Pancreas (tissue), 10 donors: ENCODE measurements at regions not wholly inside any gene's neighbourhood (a gene's known extent, or its start where the extent isn't known, plus 50 kb on each side); places are given as distances from the start of the nearest gene placed in this dataset.
A peak's percentile ranks its signal among the peaks of the same experiment; 100 is the strongest.

ENCODE experiments used
- ATAC-seq, 4 donors: fragments of 200-7000 bp; cut with Tn5 transposase; one replicate each; pipeline versions ENCODE4 v1.8.0 to v1.9.1; 2020; ENCODE audit warnings: mild to moderate bottlenecking in 4 of 4, moderate library complexity in 4 of 4
- DNase-seq, 6 donors: peaks; one replicate each; pipeline ENCODE4 v3.0.0-alpha.2; 2020
- FAIRE-seq: peaks from 2 replicates; lab custom pipeline; 2012; peaks lifted over from hg19 to GRCh38; lab: Jason Lieb, UNC
- H3K27ac ChIP-seq, 4 donors: fragments of 200-600 bp; sonication (generic); 1 replicate in 3 of 4; 2 replicates in 1 of 4; pipeline versions ENCODE4 v1.5.0 to v1.8.0; 2020
- H3K27me3 ChIP-seq, 4 donors: fragments of 200-600 bp; one replicate each; pipeline ENCODE4 v1.8.0; 2021
- H3K36me3 ChIP-seq, 3 donors: fragments of 200-600 bp; sonication (generic) in 1 of 3; one replicate each; pipeline versions ENCODE4 v1.5.0 to v1.8.0; 2020 to 2021
- H3K4me1 ChIP-seq, 3 donors: fragments of 200-600 bp; one replicate each; pipeline ENCODE4 v1.8.0; 2021
- H3K4me3 ChIP-seq, 4 donors: fragments of 200-600 bp; sonication (generic) in 2 of 4; one replicate each; pipeline versions ENCODE4 v1.5.0 to v1.8.0; 2020 to 2021
- H3K9me3 ChIP-seq, 4 donors: fragments of 200-600 bp; one replicate each; pipeline ENCODE4 v1.8.0; 2021
- CTCF ChIP-seq, 4 donors: fragments of 200-600 bp; sonication (generic) in 3 of 4; IDR thresholded peaks; one replicate each; pipeline versions ENCODE4 v1.5.0 to v1.8.0; 2021; ENCODE audit warnings: antibody characterized with exemption in 4 of 4
- WGBS, 2 donors: extraction: QIAGEN DNeasy Blood & Tissue Kit; methylation state at CpG; one replicate each; pipeline ENCODE4 v1.1.7; 2013; 5-methylcytosine and 5-hydroxymethylcytosine counted together
- intact Hi-C, 3 donors: fragments of 100-400 bp; cut with DNase I; formaldehyde crosslinking; loops; one replicate each; pipeline versions ENCODE4 v1.11.1 to v1.14.2; 2022
- donor health status: healthy with polysubstance abuse.
- donor health status: DM: no; HTN: no; CAD: no; lungs with moderate emphysema.
- donor health status: DM: no; HTN: no; CAD: no.
- donor health status: control.
- donor health status: control.
- donor health status: Bipolar disorder and iron deficiency.
- donor health status: DM: yes; HTN: yes; CAD: no.
- donor health status: DM: no; HTN: no; CAD: no.
- donor health status: DM: no; HTN: no; CAD: no.
- donor health status: DM: yes; HTN: yes; CAD: no.

- no peak overlapping the region for H3K4me3 ChIP-seq
- no peak for FAIRE-seq
- peak overlapping the region in 3 of 4 donors; percentile 12 to 53 (median 47) for H3K27ac ChIP-seq
- TF ChIP-seq CTCF (IDR thresholded peaks at IDR 0.05) = no peak
- no peaks in the 10 kb centered on the region for H3K9me3 ChIP-seq
- H3K27me3 ChIP-seq = no peaks in the 10 kb centered on the region
- no peaks in the 10 kb centered on the region for H3K36me3 ChIP-seq
- peak in 2 of 4 donors; percentile 44 to 54 for ATAC-seq
- intact Hi-C loops = no loop called here
- 37 to 49% methylated on average over 5 of the region's 5 CpGs for WGBS, 2 donors
- no peaks in the 10 kb centered on the region for H3K4me1 ChIP-seq
- DNase-seq = no peak
Measured at GRCh38 chr1:96487971-96488370, 233.6 kb upstream of the PTBP2 start.

- Histone ChIP-seq H3K27me3 (no peaks in the 10 kb centered on the region), H3K9me3 (no peaks in the 10 kb centered on the region), H3K4me3 (no peak overlapping the region), H3K36me3 (no peaks in the 10 kb centered on the region), H3K4me1 (no peaks in the 10 kb centered on the region), H3K27ac (no peak overlapping the region)
- intact Hi-C loops = no loop called here
- no peak for FAIRE-seq
- 40 to 43% methylated on average over 2 of the region's 2 CpGs for WGBS, 2 donors
- DNase-seq = no peak
- ATAC-seq = no peak
- TF ChIP-seq CTCF (IDR thresholded peaks at IDR 0.05) = no peak
Measured at GRCh38 chr1:96488777-96489176, 232.8 kb upstream of the PTBP2 start.

GRCh38 chr1:96492236-96492635 lies 229.3 kb upstream of the PTBP2 start:
- DNase-seq = no peak
- Histone ChIP-seq H3K9me3 (no peaks in the 10 kb centered on the region), H3K27me3 (no peaks in the 10 kb centered on the region), H3K4me3 (no peak overlapping the region), H3K27ac (no peak overlapping the region), H3K4me1 (no peaks in the 10 kb centered on the region), H3K36me3 (no peaks in the 10 kb centered on the region)
- TF ChIP-seq CTCF (IDR thresholded peaks at IDR 0.05) = no peak
- intact Hi-C loops = no loop called here
- 35 to 39% methylated on average over 4 of the region's 4 CpGs for WGBS, 2 donors
- no peak for FAIRE-seq
- ATAC-seq = no peak

GRCh38 chr1:96498744-96499340 lies 222.7 kb upstream of the PTBP2 start:
- ATAC-seq = no peak
- H3K36me3 ChIP-seq = no peaks in the 10 kb centered on the region
- intact Hi-C loops = no loop called here
- WGBS, 2 donors = 64 to 65% methylated on average over 5 of the region's 5 CpGs
- no peaks in the 10 kb centered on the region for H3K4me1 ChIP-seq
- no peak for TF ChIP-seq CTCF (IDR thresholded peaks at IDR 0.05)
- H3K27ac ChIP-seq = no peak overlapping the region
- no peak for DNase-seq
- H3K27me3 ChIP-seq = no peaks in the 10 kb centered on the region
- no peaks in the 10 kb centered on the region for H3K9me3 ChIP-seq
- H3K4me3 ChIP-seq = no peak overlapping the region
- no peak for FAIRE-seq

GRCh38 chr1:96508233-96508632 lies 213.4 kb upstream of the PTBP2 start:
- Histone ChIP-seq H3K9me3 (no peaks in the 10 kb centered on the region), H3K36me3 (no peaks in the 10 kb centered on the region), H3K4me1 (no peaks in the 10 kb centered on the region), H3K27me3 (no peaks in the 10 kb centered on the region), H3K4me3 (no peak overlapping the region), H3K27ac (no peak overlapping the region)
- no peak for TF ChIP-seq CTCF (IDR thresholded peaks at IDR 0.05)
- 56 to 57% methylated on average over 4 of the region's 4 CpGs for WGBS, 2 donors
- no peak for FAIRE-seq
- intact Hi-C loops = no loop called here
- DNase-seq = no peak
- no peak for ATAC-seq
